Natural killer cell (primary cell): ENCODE measurements at regions not wholly inside any gene's neighbourhood (a gene's known extent, or its start where the extent isn't known, plus 50 kb on each side); places are given as distances from the start of the nearest gene placed in this dataset.

Experiments used
- ATAC-seq, 3 donors: fragments of 150-1000 bp in 2 of 3; fragments of 200-7000 bp in 1 of 3; cut with Tn5 transposase; 1 replicate in 1 of 3; 2 replicates in 2 of 3; pipeline ENCODE4 v1.10.0; 2021; ENCODE audit warnings: mild to moderate bottlenecking in 2 of 3, moderate library complexity in 2 of 3
- DNase-seq, 2 donors: peaks; one replicate each; pipeline versions ENCODE4 v3.0.0 to v3.0.0-alpha.2; 2013 to 2021; ENCODE audit warnings: mixed read lengths in 1 of 2
- H3K27ac ChIP-seq: one replicate; pipeline ENCODE4 v1.5.1; 2013; ENCODE audit warnings: mild to moderate bottlenecking, low read length
- H3K27me3 ChIP-seq: one replicate; pipeline ENCODE4 v1.6.1; 2013; ENCODE audit warnings: low read length; ENCODE audit not compliant: control insufficient read depth, insufficient read depth
- H3K36me3 ChIP-seq: one replicate; pipeline ENCODE4 v1.6.1; 2013; ENCODE audit warnings: low read length; ENCODE audit not compliant: control insufficient read depth, insufficient read depth
- H3K4me1 ChIP-seq: one replicate; pipeline ENCODE4 v1.6.1; 2013; ENCODE audit warnings: low read length; ENCODE audit not compliant: control insufficient read depth, insufficient read depth
- H3K4me3 ChIP-seq: one replicate; pipeline ENCODE4 v1.5.1; 2013; ENCODE audit warnings: low read length
- H3K9me3 ChIP-seq: one replicate; pipeline ENCODE4 v1.6.1; 2013; ENCODE audit warnings: low read length; ENCODE audit not compliant: control insufficient read depth, insufficient read depth
- H3K27ac Mint-ChIP-seq, 2 donors: one replicate each; pipeline ENCODE4 v1.8.0; 2022; ENCODE audit warnings: mild to moderate bottlenecking in 2 of 2, mixed read lengths in 2 of 2, moderate library complexity in 1 of 2
- H3K27me3 Mint-ChIP-seq, 2 donors: one replicate each; pipeline ENCODE4 v1.8.0; 2022; ENCODE audit warnings: low read depth in 2 of 2, mixed read lengths in 2 of 2
- H3K36me3 Mint-ChIP-seq: one replicate; pipeline ENCODE4 v1.8.0; 2022; ENCODE audit warnings: mixed read lengths
- H3K4me1 Mint-ChIP-seq, 2 donors: one replicate each; pipeline ENCODE4 v1.8.0; 2022; ENCODE audit warnings: mixed read lengths in 2 of 2
- H3K4me3 Mint-ChIP-seq: one replicate; pipeline ENCODE4 v1.8.0; 2022; ENCODE audit warnings: mild to moderate bottlenecking, moderate library complexity, mixed read lengths
- H3K9me3 Mint-ChIP-seq, 2 donors: one replicate each; pipeline ENCODE4 v1.8.0; 2022; ENCODE audit warnings: mixed read lengths in 2 of 2
- CTCF ChIP-seq: fragments of 200-600 bp; IDR thresholded peaks from one replicate; pipeline ENCODE4 v1.8.0; 2022; ENCODE audit warnings: antibody characterized with exemption
- WGBS: methylation state at CpG from one replicate; pipeline ENCODE4 v1.1.7; 2013; ENCODE audit warnings: missing lambda C conversion rate; ENCODE audit not compliant: insufficient coverage; 5-methylcytosine and 5-hydroxymethylcytosine counted together
- intact Hi-C: fragments of 100-400 bp; cut with micrococcal nuclease; formaldehyde crosslinking; loops from one replicate; pipeline ENCODE4 v1.14.2; 2022

- no peak for DNase-seq
- H3K9me3 Mint-ChIP-seq, result no peaks in the 10 kb centered on the region
Observed at GRCh38 chr11:8790968-8791367, 108.4 kb downstream of the RPL27A start.

DNA sequence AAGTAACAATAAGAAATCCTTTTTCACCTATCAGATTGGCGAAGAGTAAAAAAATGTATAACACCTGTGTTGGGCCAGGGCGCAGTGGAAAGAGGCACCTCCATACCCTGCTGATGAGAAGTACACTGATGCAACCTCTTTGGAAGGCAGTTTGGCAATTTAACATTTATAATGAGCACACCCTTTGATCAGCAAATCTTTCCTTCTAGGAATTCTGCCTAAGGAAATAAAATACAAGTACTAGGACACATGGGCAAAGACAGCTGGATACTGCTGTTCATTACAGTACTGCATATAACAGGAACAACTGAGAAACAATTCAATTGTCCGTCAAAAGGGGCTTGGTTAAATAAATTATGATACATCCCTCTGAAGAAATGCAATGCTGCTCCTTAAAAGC lies 110.1 kb downstream of the RPL27A start:
- Mint-ChIP-seq H3K36me3 (no peaks in the 10 kb centered on the region), H3K27ac (no peak overlapping the region), H3K9me3 (no peaks in the 10 kb centered on the region), H3K4me1 (peaks cover 12 to 17% of the 10 kb centered on the region in 2 donors), H3K4me3 (no peak overlapping the region), H3K27me3 (peaks cover 0 to 3% of the 10 kb centered on the region in 2 donors)
- intact Hi-C loops, result no loop called here
- ATAC-seq (no peak), DNase-seq (no peak)
- H3K4me3 ChIP-seq, result no peak overlapping the region
- H3K27ac ChIP-seq, result no peak overlapping the region
- H3K4me1 ChIP-seq, result no peaks in the 10 kb centered on the region
- no peaks in the 10 kb centered on the region for H3K27me3 ChIP-seq
- WGBS, result 93% methylated on average over 3 of the region's 3 CpGs
- no peaks in the 10 kb centered on the region for H3K9me3 ChIP-seq
- TF ChIP-seq CTCF, result no peak
- no peaks in the 10 kb centered on the region for H3K36me3 ChIP-seq

More at GRCh38 chr11:8790968-8791367, 108.4 kb downstream of the RPL27A start:
- H3K27ac Mint-ChIP-seq, result no peak overlapping the region
- no peak for ATAC-seq
- H3K4me3 Mint-ChIP-seq, result no peak overlapping the region
- TF ChIP-seq CTCF, result no peak
- no peak overlapping the region for H3K27ac ChIP-seq
- H3K4me1 ChIP-seq, result no peaks in the 10 kb centered on the region
- H3K36me3 Mint-ChIP-seq, result no peaks in the 10 kb centered on the region
- WGBS, result 100% methylated on average over 1 of the region's 2 CpGs
- H3K27me3 Mint-ChIP-seq, result peaks cover 0 to 3% of the 10 kb centered on the region in 2 donors
- H3K4me1 Mint-ChIP-seq, result peaks cover 13 to 20% of the 10 kb centered on the region in 2 donors
- no peaks in the 10 kb centered on the region for H3K27me3 ChIP-seq
- intact Hi-C loops, result no loop called here
- H3K9me3 ChIP-seq, result no peaks in the 10 kb centered on the region
- H3K4me3 ChIP-seq, result no peak overlapping the region
- no peaks in the 10 kb centered on the region for H3K36me3 ChIP-seq

DNA sequence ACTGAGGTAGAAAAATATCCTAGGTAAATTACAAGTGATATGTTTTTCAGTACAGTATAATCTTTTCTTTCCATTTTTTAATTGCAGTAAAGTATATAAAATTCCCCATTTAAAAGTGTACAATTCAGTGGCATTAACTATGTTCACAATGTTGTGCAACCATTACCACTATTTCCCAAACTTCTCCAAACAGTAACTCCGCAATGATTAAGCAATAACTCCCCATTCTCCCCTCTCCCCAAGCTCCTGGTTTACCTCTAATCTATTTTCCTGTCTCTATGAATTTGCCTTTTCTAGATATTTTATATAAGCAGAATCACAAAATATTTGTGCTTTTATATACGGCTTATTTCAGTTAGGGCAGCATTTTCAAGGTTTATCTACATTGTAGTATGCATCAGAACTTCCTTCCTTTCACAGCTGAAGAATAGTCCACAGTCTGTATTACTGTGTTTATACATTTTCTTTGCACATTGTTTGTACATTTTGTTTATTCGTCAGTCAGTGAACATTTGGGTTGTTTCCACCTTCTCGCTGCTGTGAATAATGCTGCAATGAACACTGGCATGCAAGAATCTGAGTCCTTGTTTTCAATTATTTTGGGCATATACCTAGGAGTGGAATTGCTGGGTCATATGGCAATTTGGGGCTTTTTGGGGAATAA lies 110.7 kb downstream of the RPL27A start:
- Mint-ChIP-seq H3K4me3 (no peak overlapping the region), H3K36me3 (no peaks in the 10 kb centered on the region), H3K27ac (no peak overlapping the region), H3K4me1 (peaks cover 8 to 13% of the 10 kb centered on the region in 2 donors), H3K27me3 (peaks cover 0 to 3% of the 10 kb centered on the region in 2 donors), H3K9me3 (no peaks in the 10 kb centered on the region)
- WGBS, result 78% methylated on average over 4 of the region's 4 CpGs
- intact Hi-C loops, result no loop called here
- no peak for ATAC-seq
- H3K27ac ChIP-seq, result no peak overlapping the region
- H3K27me3 ChIP-seq, result no peaks in the 10 kb centered on the region
- no peaks in the 10 kb centered on the region for H3K36me3 ChIP-seq
- TF ChIP-seq CTCF, result no peak
- no peak for DNase-seq
- H3K4me3 ChIP-seq, result no peak overlapping the region
- H3K4me1 ChIP-seq, result no peaks in the 10 kb centered on the region
- no peaks in the 10 kb centered on the region for H3K9me3 ChIP-seq

DNA sequence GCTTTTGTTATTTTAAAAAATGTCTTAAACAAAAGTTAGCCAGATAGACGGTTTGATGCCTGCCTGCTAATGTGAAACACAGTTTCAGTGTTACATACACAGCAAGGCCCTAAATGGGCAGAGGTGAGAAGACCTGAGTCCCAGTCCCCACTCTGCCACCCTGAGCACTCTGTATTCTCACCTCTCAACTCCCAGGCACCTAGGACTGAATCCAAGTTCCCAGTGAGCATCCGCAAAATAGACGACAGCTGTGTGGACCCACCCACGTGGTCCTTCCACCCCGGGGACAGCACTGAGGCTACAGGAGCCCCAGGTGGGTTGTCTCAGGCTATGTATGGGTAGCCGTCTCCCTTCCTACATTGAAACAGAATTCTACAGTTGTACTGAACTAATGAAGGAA lies 111.5 kb downstream of the RPL27A start:
- no peaks in the 10 kb centered on the region for H3K9me3 Mint-ChIP-seq
- H3K27me3 Mint-ChIP-seq, result peaks cover 0 to 3% of the 10 kb centered on the region in 2 donors
- DNase-seq (no peak), ATAC-seq (no peak)
- H3K4me1 Mint-ChIP-seq, result peaks cover 0 to 6% of the 10 kb centered on the region in 2 donors
- no peaks in the 10 kb centered on the region for H3K36me3 Mint-ChIP-seq
- Histone ChIP-seq H3K4me3 (no peak overlapping the region), H3K4me1 (no peaks in the 10 kb centered on the region), H3K27me3 (no peaks in the 10 kb centered on the region), H3K27ac (no peak overlapping the region), H3K36me3 (no peaks in the 10 kb centered on the region), H3K9me3 (no peaks in the 10 kb centered on the region)
- WGBS, result 85% methylated on average over 5 of the region's 6 CpGs
- intact Hi-C loops, result no loop called here
- no peak for TF ChIP-seq CTCF
- H3K27ac Mint-ChIP-seq, result no peak overlapping the region
- no peak overlapping the region for H3K4me3 Mint-ChIP-seq
